Right lobe of liver (tissue), 4 donors: ENCODE measurements at regions not wholly inside any gene's neighbourhood (a gene's known extent, or its start where the extent isn't known, plus 50 kb on each side); places are given as distances from the start of the nearest gene placed in this dataset.
"Not testable (repeated sequence)": the region's sequence is repeated elsewhere in the genome, so short reads cannot be mapped to it uniquely, and the experiment has no call there.

Experiments used
- CTCF ChIP-seq, 4 donors: fragments of 200-600 bp in 3 of 4; fragments of 450-650 bp in 1 of 4; IDR thresholded peaks; one replicate each; pipeline versions ENCODE4 v1.5.1 to v1.8.0; 2016 to 2022; ENCODE audit warnings: antibody characterized with exemption in 4 of 4, mild to moderate bottlenecking in 2 of 4
- POLR2A ChIP-seq: fragments of 450-650 bp; IDR thresholded peaks from one replicate; pipeline ENCODE4 v1.6.1; 2017; ENCODE audit warnings: antibody characterized with exemption, mild to moderate bottlenecking
- donor health status: DM: no; HTN: no; CAD: no.
- donor health status: DM: no; HTN: no; CAD: no.
- donor health status: DM: no; HTN: yes; CAD: no.

DNA sequence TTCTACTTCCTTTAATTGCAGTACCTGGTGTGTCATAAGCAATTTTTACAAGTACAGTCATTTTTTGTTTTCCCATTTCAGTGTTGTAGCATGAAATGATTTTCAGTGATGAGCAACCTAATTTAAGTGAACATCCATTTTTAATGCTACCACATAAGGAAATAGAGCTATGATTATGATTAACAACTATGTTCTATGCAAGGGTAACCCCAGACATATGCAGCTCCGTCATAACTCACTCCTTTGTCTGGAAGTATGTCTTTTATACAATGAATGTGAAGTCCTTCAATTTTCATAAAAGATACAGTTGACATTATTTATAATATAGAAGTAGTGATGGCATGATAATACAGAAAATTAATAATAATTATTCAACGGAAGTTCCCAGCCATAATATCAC, 783.3 kb upstream of the CDH18 start:
- TF ChIP-seq CTCF (IDR thresholded peaks at IDR 0.05); POLR2A: not testable (repeated sequence)
